Mesothelial cell of epicardium (in vitro differentiated cells): ENCODE measurements at regions not wholly inside any gene's neighbourhood (a gene's known extent, or its start where the extent isn't known, plus 50 kb on each side); places are given as distances from the start of the nearest gene placed in this dataset.

Experiments
- DNase-seq, 2 experiments: peaks; one replicate each; pipeline ENCODE4 v3.0.0; 2021; ENCODE audit warnings: low spot score in 2 of 2; ENCODE audit not compliant: unreplicated experiment in 2 of 2
- H3K27ac Mint-ChIP-seq: 2 replicates; pipeline ENCODE4 v1.8.0; 2021; ENCODE audit warnings: mixed read lengths
- H3K27me3 Mint-ChIP-seq: 2 replicates; pipeline ENCODE4 v1.8.0; 2021; ENCODE audit warnings: low read depth, mixed read lengths
- H3K36me3 Mint-ChIP-seq: 2 replicates; pipeline ENCODE4 v1.8.0; 2021; ENCODE audit warnings: mixed read lengths
- H3K4me1 Mint-ChIP-seq: 2 replicates; pipeline ENCODE4 v1.8.0; 2021; ENCODE audit warnings: mixed read lengths
- H3K4me3 Mint-ChIP-seq: 2 replicates; pipeline ENCODE4 v1.8.0; 2021; ENCODE audit warnings: mild to moderate bottlenecking, moderate library complexity, mixed read lengths
- H3K9me3 Mint-ChIP-seq: 2 replicates; pipeline ENCODE4 v1.8.0; 2021; ENCODE audit warnings: mixed read lengths
- TF ChIP-seq, protein P1 (sequence below): fragments of 200-600 bp; sonication (generic); IDR thresholded peaks from one replicate; pipeline ENCODE4 v1.5.0; 2021; ENCODE audit warnings: antibody characterized with exemption; ENCODE audit not compliant: unreplicated experiment

DNA sequence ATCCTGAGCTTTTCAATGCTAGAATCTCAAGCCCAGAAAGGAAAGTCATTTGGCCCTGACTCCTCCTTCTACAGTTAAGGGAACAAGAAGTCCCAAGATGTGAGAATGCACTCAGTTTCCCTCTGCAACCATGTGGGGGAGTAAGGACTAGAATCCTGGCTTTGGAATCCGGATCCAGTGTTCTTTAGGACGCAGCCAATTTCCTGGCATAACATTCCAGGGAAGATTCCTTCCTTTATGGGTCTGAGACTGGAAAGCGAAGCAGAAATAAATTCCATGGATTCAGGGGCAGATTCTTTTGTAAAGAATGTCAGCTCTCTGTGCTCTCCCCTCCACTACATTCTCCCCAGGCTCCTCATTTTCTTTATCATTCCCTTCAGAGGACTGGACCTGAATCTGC lies 151.8 kb upstream of the SOX14 start:
- no peaks in the 10 kb centered on the region for H3K36me3 Mint-ChIP-seq
- H3K9me3 Mint-ChIP-seq, result no peaks in the 10 kb centered on the region
- no peak for DNase-seq
- H3K27me3 Mint-ChIP-seq, result no peaks in the 10 kb centered on the region
- H3K4me1 Mint-ChIP-seq, result no peaks in the 10 kb centered on the region
- TF ChIP-seq, protein P1, sequence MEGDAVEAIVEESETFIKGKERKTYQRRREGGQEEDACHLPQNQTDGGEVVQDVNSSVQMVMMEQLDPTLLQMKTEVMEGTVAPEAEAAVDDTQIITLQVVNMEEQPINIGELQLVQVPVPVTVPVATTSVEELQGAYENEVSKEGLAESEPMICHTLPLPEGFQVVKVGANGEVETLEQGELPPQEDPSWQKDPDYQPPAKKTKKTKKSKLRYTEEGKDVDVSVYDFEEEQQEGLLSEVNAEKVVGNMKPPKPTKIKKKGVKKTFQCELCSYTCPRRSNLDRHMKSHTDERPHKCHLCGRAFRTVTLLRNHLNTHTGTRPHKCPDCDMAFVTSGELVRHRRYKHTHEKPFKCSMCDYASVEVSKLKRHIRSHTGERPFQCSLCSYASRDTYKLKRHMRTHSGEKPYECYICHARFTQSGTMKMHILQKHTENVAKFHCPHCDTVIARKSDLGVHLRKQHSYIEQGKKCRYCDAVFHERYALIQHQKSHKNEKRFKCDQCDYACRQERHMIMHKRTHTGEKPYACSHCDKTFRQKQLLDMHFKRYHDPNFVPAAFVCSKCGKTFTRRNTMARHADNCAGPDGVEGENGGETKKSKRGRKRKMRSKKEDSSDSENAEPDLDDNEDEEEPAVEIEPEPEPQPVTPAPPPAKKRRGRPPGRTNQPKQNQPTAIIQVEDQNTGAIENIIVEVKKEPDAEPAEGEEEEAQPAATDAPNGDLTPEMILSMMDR, result no peak
- H3K27ac Mint-ChIP-seq, result no peak overlapping the region
- no peak overlapping the region for H3K4me3 Mint-ChIP-seq

DNA sequence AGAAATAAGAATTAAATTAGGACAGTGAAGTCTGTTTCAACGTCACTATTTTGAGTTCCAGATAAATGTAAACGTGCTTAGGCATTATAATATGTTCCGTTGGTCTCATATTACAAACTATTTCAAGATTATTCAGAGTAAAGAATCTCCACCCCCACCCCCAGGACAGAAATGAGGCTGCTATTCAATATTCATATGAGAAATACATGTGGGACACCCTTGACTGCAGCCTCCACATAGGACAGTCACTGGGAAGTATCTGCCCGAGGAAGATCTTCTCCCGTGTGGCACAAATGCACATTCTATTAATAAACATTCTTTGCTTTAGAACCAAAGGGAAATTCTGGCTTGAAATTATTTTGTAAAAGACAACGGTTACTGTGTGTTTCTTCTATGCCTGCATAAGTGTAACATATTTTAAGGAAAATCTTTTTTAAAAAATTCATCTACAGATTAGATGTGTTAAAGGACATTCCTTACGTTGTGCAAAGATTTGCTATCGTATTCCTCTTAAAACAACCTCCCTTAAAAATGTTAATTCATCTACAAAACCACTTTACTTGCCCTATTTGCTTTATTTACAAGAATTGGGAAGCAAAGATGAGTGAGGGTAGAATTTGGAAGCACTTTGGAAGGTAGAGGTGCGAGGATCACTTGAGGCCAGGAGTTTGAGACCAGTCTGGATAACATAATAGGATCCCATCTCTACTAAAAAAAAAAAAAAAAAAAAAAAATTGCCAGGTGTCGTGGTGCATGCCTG lies 148.3 kb upstream of the SOX14 start:
- TF ChIP-seq, protein P1, result no peak
- H3K4me1 Mint-ChIP-seq, result no peaks in the 10 kb centered on the region
- H3K4me3 Mint-ChIP-seq, result no peak overlapping the region

DNA sequence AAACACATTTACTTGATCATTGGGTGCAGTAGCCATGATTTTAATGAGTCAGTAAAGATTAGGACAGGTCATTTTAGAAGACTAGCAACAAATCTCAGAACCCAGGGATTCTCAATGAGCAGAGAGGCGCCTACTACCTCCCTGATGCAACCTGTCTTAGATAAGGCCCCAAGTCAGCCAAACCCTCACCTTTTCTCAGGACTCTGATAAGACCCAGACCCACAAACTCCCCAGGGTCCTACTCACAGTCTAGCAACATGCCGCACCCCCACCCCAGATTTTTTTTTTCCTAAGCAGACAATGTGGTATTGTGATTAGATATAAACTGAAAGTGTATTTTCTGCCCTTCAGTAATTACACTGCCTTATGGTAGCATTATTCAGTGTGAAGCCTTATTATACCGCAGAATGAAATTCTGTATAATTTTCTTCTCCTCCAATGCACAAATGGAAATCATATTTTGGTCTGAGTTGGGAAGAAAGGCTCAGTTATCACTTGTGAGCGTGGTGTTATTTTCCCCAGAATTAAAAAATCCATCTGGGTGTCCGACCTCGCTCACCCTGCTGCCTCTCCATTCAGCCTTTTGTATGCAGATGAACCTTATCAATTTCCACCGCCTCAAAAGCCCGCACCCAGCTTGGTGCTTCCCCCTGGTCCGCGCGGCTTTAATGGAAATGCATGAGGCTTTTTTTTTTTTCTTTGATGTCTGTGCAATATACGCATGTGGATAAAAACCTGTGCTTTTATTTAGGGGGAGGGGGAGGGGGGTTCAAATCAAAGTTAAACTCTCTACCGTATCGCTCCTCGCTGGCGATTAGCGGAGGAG lies 122.0 kb upstream of the SOX14 start:
- Mint-ChIP-seq H3K4me1 (no peaks in the 10 kb centered on the region), H3K27me3 (peaks cover 44% of the 10 kb centered on the region), H3K4me3 (no peak overlapping the region), H3K9me3 (peaks cover 5% of the 10 kb centered on the region), H3K27ac (no peak overlapping the region), H3K36me3 (no peaks in the 10 kb centered on the region)
- no peak for DNase-seq
- TF ChIP-seq, protein P1, result no peak

More for the DNA sequence above, 148.3 kb upstream of the SOX14 start:
- Mint-ChIP-seq H3K9me3 (peaks cover 12% of the 10 kb centered on the region), H3K27ac (no peak overlapping the region), H3K27me3 (no peaks in the 10 kb centered on the region), H3K36me3 (no peaks in the 10 kb centered on the region)
- no peak for DNase-seq

DNA sequence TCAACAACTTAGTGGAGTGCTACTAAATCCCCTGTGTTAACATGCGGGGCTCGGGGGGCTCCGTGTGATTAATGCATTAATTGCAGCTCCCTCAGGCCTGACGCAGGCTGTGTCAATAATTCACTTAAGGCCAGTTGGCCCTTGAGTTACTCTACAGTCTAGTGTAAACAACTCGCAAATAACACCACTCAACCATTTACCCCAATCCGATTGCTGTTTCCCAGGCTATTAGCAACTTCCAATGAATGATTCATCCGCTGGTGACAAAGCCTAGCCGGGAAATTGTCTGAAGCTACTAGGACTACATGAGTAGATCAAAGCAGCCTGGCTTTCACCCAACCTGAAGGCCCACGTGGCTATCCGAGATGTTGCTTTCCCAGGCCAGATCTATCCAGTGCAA lies 121.3 kb upstream of the SOX14 start:
- TF ChIP-seq, protein P1, result no peak
- Mint-ChIP-seq H3K36me3 (no peaks in the 10 kb centered on the region), H3K9me3 (peaks cover 5% of the 10 kb centered on the region), H3K27me3 (peaks cover 47% of the 10 kb centered on the region), H3K4me1 (no peaks in the 10 kb centered on the region), H3K4me3 (no peak overlapping the region), H3K27ac (no peak overlapping the region)
- no peak for DNase-seq

DNA sequence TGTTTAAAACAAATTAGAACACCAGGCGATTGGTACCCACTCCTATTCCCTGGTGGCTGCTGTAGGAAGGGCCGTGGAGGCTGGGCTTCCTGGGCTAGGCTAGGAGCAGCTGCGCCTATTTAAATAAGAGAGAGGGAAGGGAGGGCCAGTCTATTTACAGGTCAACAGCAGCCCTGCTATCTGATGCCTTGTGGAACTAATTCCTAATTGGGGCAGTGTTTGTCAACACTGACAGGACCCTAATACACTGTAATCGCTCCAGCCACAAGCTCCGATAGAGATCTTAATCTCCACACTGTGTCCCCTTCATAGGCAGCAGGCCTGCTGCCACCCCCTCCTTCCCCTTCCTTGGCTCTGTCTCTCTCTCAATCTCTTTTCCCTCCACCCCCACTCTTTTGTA lies 116.9 kb upstream of the SOX14 start:
- no peak for DNase-seq
- no peaks in the 10 kb centered on the region for H3K9me3 Mint-ChIP-seq
- TF ChIP-seq, protein P1, result no peak

More for the DNA sequence above, 116.9 kb upstream of the SOX14 start:
- Mint-ChIP-seq H3K4me1 (no peaks in the 10 kb centered on the region), H3K4me3 (no peak overlapping the region), H3K27me3 (peaks cover 60% of the 10 kb centered on the region), H3K36me3 (no peaks in the 10 kb centered on the region), H3K27ac (no peak overlapping the region)
